NCI-H1048 (cell line): ENCODE measurements at regions not wholly inside any gene's neighbourhood (a gene's known extent, or its start where the extent isn't known, plus 50 kb on each side); places are given as distances from the start of the nearest gene placed in this dataset.

Source experiments
- DNase-seq: peaks from one replicate; lab custom pipeline; 2025; lab: John Stamatoyannopoulos, UW

- peak; percentile 16 for DNase-seq
Observed at GRCh38 chr9:87157366-87158031, 210.2 kb upstream of the GAS1 start.

- DNase-seq = no peak
Observed at GRCh38 chr9:87158765-87159164, 211.5 kb upstream of the GAS1 start.

- no peak for DNase-seq
Observed at GRCh38 chr9:87160148-87161102, 213.1 kb upstream of the GAS1 start.

GRCh38 chr9:87167161-87167560, 219.9 kb upstream of the GAS1 start:
- no peak for DNase-seq

GRCh38 chr9:87167582-87167981, 220.3 kb upstream of the GAS1 start:
- DNase-seq = no peak

GRCh38 chr9:87178302-87178701, 231.0 kb upstream of the GAS1 start:
- DNase-seq = no peak

GRCh38 chr9:87179553-87180340, 232.4 kb upstream of the GAS1 start:
- DNase-seq = no peak

GRCh38 chr9:87180361-87180760, 233.1 kb upstream of the GAS1 start:
- DNase-seq = no peak

GRCh38 chr9:87180841-87181240, 233.5 kb upstream of the GAS1 start:
- no peak for DNase-seq

- no peak for DNase-seq
Observed at GRCh38 chr9:87181670-87182069, 234.4 kb upstream of the GAS1 start.

GRCh38 chr9:87184956-87185642, 237.8 kb upstream of the GAS1 start:
- no peak for DNase-seq

GRCh38 chr9:87187656-87188055, 240.3 kb upstream of the GAS1 start:
- DNase-seq = no peak

- DNase-seq = no peak
Observed at GRCh38 chr9:87189006-87189405, 241.7 kb upstream of the GAS1 start.

GRCh38 chr9:87193151-87193550, 245.8 kb upstream of the GAS1 start:
- DNase-seq = no peak

GRCh38 chr9:87193925-87194868, 246.9 kb upstream of the GAS1 start:
- DNase-seq = no peak

GRCh38 chr9:87195306-87195705, 248.0 kb upstream of the GAS1 start:
- DNase-seq = no peak

GRCh38 chr9:87197349-87198130, 250.2 kb upstream of the GAS1 start:
- no peak for DNase-seq

- no peak for DNase-seq
Observed at GRCh38 chr9:87198716-87199115, 251.4 kb upstream of the GAS1 start.

GRCh38 chr9:87199278-87199677, 252.0 kb upstream of the GAS1 start:
- no peak for DNase-seq

- DNase-seq = no peak
Observed at GRCh38 chr9:87199782-87200181, 252.5 kb upstream of the GAS1 start.
